ENCODE measurements at regions not wholly inside any gene's neighbourhood (a gene's known extent, or its start where the extent isn't known, plus 50 kb on each side); places are given as distances from the start of the nearest gene placed in this dataset.

DNA sequence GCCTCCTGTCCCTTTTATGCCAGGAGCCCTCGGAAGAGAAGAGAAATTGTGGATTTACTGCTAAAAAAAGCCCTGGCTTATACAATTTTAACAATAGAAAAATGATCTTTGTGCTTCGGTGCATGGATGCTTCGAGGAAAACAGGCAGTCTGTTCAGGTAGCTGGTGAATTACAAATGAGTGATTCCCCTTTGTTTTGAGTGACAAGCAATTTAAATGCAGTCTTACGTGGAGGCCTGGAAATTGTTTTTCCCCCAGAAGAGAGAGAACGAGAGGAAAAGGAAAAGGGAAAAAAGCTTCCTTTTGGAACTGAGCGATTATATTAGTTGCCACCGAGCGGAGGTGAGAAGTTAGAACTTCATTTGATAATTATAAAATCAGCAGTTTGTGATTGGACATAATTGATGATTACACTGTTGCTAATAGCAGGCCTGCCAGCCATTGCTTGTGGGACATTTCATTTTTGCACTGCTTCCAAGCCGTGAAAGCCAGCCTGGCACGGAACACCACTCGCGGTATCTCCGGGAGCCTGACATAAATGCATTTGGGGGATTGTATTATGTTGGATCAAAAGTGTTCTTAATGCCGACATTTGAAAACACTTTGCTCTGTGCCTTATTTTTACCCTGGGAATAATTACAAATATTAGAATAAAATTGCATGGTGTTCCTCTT lies 117.7 kb downstream of the PHETA1 start:
- CTCF ChIA-PET, result no interaction called here
- FAIRE-seq (no peak), ATAC-seq (no peak), DNase-seq (ENCODE audit: low read depth, low spot score) (no peak)
- in situ Hi-C loops (cut with MboI) (no loop called here), intact Hi-C loops (cut with micrococcal nuclease; ENCODE audit: unreplicated experiment) (no loop called here)
- SMC1A ChIA-PET (ENCODE audit: uncharacterized antibody, unreplicated experiment), result no interaction called here
- no peak overlapping the region for H3K9ac ChIP-seq (ENCODE audit: control insufficient read depth, insufficient read depth, low read length)
- no peaks in the 10 kb centered on the region for H3K9me3 ChIP-seq (replicated peaks; ENCODE audit: control insufficient read depth, insufficient read depth, low read length)
- H2AFZ ChIP-seq (ENCODE audit: control insufficient read depth, low read depth, low read length), result no peak overlapping the region
- H3K27me3 ChIP-seq (replicated peaks in 1 of 2; ENCODE audit: control insufficient read depth in 2 of 2, insufficient read depth in 2 of 2, low read length in 1 of 2), result no peaks in the 10 kb centered on the region; a peak in 2 of 4 replicates
- 58% methylated on average over 14 of the region's 14 CpGs for WGBS (ENCODE audit: insufficient coverage, insufficient replicate concordance, low lambda C conversion rate, missing lambda C conversion rate)
- BruUV-seq (replicated peaks), result no TSS peak
- TF ChIP-seq ATF2 (IDR thresholded peaks at IDR 0.05; ENCODE audit: low read length) (no peak), JUNB (IDR thresholded peaks at IDR 0.05) (no peak), HDGF (IDR thresholded peaks at IDR 0.05) (no peak), SMC3 (IDR thresholded peaks at IDR 0.05; ENCODE audit: borderline replicate concordance, low read length) (no peak), STAT3 (IDR thresholded peaks at IDR 0.05; ENCODE audit: low read depth, low read length) (no peak), MEF2B (IDR thresholded peaks at IDR 0.05; ENCODE audit: partially characterized antibody, poor library complexity, severe bottlenecking) (no peak)
- TF ChIP-seq, protein P1, sequence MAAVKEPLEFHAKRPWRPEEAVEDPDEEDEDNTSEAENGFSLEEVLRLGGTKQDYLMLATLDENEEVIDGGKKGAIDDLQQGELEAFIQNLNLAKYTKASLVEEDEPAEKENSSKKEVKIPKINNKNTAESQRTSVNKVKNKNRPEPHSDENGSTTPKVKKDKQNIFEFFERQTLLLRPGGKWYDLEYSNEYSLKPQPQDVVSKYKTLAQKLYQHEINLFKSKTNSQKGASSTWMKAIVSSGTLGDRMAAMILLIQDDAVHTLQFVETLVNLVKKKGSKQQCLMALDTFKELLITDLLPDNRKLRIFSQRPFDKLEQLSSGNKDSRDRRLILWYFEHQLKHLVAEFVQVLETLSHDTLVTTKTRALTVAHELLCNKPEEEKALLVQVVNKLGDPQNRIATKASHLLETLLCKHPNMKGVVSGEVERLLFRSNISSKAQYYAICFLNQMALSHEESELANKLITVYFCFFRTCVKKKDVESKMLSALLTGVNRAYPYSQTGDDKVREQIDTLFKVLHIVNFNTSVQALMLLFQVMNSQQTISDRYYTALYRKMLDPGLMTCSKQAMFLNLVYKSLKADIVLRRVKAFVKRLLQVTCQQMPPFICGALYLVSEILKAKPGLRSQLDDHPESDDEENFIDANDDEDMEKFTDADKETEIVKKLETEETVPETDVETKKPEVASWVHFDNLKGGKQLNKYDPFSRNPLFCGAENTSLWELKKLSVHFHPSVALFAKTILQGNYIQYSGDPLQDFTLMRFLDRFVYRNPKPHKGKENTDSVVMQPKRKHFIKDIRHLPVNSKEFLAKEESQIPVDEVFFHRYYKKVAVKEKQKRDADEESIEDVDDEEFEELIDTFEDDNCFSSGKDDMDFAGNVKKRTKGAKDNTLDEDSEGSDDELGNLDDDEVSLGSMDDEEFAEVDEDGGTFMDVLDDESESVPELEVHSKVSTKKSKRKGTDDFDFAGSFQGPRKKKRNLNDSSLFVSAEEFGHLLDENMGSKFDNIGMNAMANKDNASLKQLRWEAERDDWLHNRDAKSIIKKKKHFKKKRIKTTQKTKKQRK (IDR thresholded peaks at IDR 0.05; ENCODE audit: low read depth, low read length), result no peak
- TF ChIP-seq, protein P2, sequence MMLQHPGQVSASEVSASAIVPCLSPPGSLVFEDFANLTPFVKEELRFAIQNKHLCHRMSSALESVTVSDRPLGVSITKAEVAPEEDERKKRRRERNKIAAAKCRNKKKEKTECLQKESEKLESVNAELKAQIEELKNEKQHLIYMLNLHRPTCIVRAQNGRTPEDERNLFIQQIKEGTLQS (IDR thresholded peaks at IDR 0.05; ENCODE audit: borderline replicate concordance, extremely low read depth, low read depth, low read length), result no peak
- TF ChIP-seq, protein P3, sequence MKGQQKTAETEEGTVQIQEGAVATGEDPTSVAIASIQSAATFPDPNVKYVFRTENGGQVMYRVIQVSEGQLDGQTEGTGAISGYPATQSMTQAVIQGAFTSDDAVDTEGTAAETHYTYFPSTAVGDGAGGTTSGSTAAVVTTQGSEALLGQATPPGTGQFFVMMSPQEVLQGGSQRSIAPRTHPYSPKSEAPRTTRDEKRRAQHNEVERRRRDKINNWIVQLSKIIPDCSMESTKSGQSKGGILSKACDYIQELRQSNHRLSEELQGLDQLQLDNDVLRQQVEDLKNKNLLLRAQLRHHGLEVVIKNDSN (IDR thresholded peaks at IDR 0.05; ENCODE audit: borderline replicate concordance, extremely low read length, insufficient read depth, low read depth, low read length), result no peak
- TF ChIP-seq, protein P4, sequence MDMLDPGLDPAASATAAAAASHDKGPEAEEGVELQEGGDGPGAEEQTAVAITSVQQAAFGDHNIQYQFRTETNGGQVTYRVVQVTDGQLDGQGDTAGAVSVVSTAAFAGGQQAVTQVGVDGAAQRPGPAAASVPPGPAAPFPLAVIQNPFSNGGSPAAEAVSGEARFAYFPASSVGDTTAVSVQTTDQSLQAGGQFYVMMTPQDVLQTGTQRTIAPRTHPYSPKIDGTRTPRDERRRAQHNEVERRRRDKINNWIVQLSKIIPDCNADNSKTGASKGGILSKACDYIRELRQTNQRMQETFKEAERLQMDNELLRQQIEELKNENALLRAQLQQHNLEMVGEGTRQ (IDR thresholded peaks at IDR 0.05; ENCODE audit: borderline replicate concordance, low read depth, low read length), result no peak
- H3K79me2 ChIP-seq (ENCODE audit: control insufficient read depth, insufficient read depth, low read length), result no peaks in the 10 kb centered on the region
- POLR2A ChIA-PET, result no interaction called here
- H4K20me1 ChIP-seq (ENCODE audit: control insufficient read depth, insufficient read depth), result no peaks in the 10 kb centered on the region
- H3K4me3 ChIP-seq, result no peak overlapping the region
- H3K4me2 ChIP-seq (ENCODE audit: control insufficient read depth, insufficient read depth), result no peak overlapping the region
- no peaks in the 10 kb centered on the region for H3K36me3 ChIP-seq (ENCODE audit: control insufficient read depth in 2 of 2, insufficient read depth in 2 of 2, low read length in 1 of 2)
- no peaks in the 10 kb centered on the region for H3K4me1 ChIP-seq (ENCODE audit: control insufficient read depth, insufficient read depth, low read length)
- no peak overlapping the region for H3K27ac ChIP-seq (ENCODE audit: control insufficient read depth, insufficient read depth)
- RAD21 ChIA-PET (ENCODE audit: unreplicated experiment), result no interaction called here
